IPS-18c (cell line): ENCODE measurements at regions not wholly inside any gene's neighbourhood (a gene's known extent, or its start where the extent isn't known, plus 50 kb on each side); places are given as distances from the start of the nearest gene placed in this dataset.
"Not testable (repeated sequence)": the region's sequence is repeated elsewhere in the genome, so short reads cannot be mapped to it uniquely, and the experiment has no call there.

ENCODE experiments used
- H3K4me3 ChIP-seq: 2 replicates; pipeline ENCODE4 v1.7.0; 2013; ENCODE audit warnings: low read depth, mild to moderate bottlenecking, low read length, moderate library complexity; ENCODE audit not compliant: insufficient read depth
- H3K9me3 ChIP-seq: one replicate; pipeline ENCODE4 v1.6.1; 2013; ENCODE audit warnings: mild to moderate bottlenecking, low read length, moderate library complexity; ENCODE audit not compliant: control insufficient read depth, insufficient read depth

DNA sequence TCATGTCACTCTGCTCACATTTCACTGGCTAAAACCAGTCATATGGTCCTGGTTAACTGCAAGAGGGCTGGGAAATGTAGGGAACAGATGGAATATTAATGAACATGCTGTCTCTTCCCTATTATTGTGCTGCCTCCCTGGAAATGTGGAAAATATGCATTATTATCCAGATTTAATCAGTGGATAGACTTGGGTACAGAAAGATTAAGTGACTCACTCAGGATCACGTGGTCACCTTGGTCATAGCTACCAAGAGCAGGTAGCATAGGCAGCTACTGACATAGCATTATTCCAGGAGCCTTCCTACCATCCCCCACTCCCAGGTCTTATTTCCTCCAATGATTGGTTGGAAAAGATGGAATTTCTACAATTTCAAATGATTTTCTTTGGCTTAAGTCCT lies 141.1 kb downstream of the HRH4 start:
- H3K9me3 ChIP-seq = no peaks in the 10 kb centered on the region
- no peak overlapping the region for H3K4me3 ChIP-seq

DNA sequence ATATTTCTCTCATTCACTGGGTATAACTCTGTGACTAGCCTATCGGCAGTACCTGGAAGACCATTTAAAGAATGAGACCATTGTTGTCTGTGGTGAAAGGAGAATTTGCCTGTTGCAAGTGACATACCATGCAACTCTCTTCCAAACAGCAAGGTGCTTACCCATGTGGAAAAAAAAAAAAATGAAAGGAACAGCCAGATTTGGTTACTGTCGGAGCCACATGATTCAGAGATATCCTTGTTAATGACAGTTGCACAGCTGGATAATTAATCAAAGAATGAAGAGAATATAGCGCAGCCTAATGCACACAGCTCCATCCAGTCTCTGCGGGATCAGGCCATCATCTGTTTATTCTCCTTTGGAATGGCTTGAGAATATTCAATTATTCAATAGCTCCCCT lies 141.8 kb downstream of the HRH4 start:
- Histone ChIP-seq H3K9me3 (no peaks in the 10 kb centered on the region), H3K4me3 (no peak overlapping the region)

DNA sequence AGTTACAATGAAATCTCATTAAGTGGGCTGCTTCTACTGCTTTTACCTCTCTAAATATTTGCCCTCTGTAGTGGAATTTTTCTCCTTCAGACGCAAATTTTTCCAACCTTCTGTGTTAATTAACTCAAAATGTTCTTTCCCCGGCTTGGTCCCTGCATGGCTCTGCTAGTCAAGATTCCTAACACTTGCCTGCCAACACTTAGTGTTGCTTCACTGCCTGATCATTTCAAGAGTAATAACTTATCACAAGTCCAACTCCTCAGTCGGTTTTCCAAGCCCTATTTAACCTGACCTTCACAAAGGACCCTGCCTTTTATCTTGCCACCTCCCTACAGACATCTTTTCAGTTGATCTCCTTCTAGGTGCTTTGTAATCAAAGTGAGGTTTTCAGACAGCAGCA lies 142.7 kb downstream of the HRH4 start:
- no peaks in the 10 kb centered on the region for H3K9me3 ChIP-seq
- H3K4me3 ChIP-seq = no peak overlapping the region

DNA sequence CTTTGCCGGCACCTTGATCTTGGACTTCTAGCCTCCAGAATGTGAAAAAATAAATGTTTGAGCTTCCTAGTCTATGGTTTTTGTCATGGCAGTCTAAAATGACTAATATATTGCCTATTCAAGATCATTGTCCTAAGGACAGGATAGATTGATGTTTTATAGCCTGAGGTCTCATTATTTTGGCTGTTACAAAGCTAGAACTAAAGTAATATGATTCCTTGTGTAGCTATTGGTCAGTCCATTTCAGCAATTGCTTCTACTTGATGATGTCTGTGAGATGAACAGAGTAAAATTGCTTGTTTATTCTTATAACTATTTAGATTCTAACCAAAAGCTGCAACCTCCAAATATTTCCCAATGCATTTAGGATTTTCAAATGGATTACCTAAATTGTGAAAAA lies 145.0 kb downstream of the HRH4 start:
- Histone ChIP-seq H3K4me3 (no peak overlapping the region), H3K9me3 (no peaks in the 10 kb centered on the region)

DNA sequence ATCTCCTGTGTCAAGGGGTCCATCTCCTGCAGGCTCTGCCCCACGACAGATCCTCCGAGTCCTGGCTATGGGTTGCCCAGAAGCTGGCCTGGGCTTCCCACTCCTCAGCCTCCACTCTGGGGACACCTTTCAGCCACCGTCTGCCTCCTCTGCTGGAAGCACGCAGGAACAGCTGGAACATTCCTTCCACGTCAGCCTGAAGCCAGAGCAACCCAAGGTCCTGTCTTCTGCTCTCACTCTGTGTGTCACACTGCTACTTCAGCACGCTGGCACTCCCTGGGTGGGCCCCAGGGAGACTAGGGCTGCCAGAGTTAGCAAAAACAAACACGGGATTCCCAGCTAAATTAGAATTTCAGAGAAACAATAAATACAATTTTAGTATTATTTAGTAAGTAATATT lies 148.8 kb downstream of the HRH4 start:
- no peaks in the 10 kb centered on the region for H3K9me3 ChIP-seq
- no peak overlapping the region for H3K4me3 ChIP-seq

DNA sequence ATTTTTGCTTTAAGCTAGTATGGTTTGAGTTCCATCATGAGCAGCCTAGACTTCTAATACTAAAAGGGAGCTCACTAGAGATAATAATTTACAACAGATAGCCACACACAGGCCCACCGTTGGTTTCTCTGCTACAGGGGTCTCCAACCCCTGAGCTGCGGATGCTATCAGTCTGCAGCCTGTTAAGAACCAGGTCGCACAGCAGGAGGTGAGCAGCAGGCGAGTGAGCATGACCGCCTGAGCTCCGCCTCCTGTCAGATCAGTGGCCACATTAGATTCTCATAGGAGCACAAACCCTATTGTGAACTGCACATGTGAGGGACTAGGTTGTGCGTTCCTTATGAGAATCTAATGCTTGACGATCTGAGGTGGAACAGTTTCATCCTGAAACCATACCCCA lies 150.6 kb downstream of the HRH4 start:
- H3K4me3 ChIP-seq = no peak overlapping the region
- no peaks in the 10 kb centered on the region for H3K9me3 ChIP-seq

DNA sequence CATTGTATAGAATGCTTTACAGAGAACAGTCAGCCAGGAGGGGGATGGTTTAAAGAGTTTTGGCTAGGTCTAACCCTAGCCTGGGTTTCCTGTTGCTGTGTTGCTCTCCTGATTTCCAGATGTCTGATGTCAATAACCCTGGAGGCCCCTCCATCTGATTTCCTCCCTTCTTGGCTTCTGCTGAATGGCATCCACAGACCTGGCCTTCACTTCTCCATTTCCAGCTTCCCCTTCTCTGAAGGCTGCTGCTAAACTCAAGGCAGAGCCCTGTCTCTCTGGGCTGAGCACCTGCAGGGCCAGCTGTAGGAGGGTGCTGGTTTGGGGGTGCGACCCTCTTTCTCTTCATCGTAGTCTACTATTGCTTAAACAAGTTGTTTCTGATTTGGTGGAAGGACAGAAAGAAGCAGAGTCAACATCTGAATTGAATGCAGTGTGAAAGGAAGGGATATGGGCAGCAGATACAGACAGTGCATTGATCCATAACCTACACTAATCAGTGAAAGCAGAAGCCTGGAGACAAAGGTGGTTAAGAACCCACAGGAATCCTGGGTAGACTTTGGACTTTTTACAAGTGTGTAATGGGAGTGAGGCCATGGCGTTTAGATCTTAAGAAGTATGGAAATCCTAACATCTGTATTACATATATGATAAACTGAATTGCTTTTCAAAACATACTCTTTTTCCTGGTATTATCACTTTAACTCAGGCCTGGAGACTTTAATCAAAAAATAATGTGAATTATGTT lies 153.6 kb downstream of the HRH4 start:
- H3K9me3 ChIP-seq = peaks cover 2% of the 10 kb centered on the region
- H3K4me3 ChIP-seq = no peak overlapping the region

DNA sequence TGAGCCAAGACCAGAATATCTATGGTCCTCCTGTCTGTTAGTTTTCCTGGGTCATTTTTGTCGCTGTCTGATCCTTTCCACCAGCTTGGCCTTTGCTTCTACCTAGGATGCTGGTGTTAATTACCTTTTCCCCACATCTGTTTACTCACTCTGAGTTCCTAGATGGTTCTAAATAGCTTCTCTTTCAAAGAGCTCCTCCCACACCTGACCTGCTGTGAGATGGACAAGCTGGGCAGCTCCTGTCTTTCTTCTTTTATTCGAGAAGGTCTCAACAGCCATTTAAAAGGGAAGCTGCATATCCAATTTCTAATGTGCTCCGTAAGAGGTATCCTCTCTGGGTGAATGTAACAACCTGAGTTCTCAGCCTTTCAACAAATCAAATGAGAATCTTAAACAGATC lies 156.2 kb downstream of the HRH4 start:
- Histone ChIP-seq H3K4me3 (no peak overlapping the region), H3K9me3 (peaks cover 2% of the 10 kb centered on the region)

DNA sequence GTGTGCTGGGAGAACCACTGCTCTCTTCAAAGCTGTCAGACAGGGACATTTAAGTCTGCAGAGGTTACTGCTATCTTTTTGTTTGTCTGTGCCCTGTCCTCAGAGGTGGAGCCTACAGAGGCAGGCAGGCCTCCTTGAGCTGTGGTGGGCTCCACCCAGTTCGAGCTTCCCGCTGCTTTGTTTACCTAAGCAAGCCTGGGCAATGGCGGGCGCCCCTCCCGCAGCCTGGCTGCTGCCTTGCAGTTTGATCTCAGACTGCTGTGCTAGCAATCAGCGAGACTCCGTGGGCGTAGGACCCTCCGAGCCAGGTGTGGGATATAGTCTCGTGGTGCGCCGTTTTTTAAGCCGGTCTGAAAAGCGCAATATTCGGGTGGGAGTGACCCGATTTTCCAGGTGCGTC lies 164.0 kb downstream of the HRH4 start:
- H3K9me3 ChIP-seq, H3K4me3 ChIP-seq: not testable (repeated sequence)

DNA sequence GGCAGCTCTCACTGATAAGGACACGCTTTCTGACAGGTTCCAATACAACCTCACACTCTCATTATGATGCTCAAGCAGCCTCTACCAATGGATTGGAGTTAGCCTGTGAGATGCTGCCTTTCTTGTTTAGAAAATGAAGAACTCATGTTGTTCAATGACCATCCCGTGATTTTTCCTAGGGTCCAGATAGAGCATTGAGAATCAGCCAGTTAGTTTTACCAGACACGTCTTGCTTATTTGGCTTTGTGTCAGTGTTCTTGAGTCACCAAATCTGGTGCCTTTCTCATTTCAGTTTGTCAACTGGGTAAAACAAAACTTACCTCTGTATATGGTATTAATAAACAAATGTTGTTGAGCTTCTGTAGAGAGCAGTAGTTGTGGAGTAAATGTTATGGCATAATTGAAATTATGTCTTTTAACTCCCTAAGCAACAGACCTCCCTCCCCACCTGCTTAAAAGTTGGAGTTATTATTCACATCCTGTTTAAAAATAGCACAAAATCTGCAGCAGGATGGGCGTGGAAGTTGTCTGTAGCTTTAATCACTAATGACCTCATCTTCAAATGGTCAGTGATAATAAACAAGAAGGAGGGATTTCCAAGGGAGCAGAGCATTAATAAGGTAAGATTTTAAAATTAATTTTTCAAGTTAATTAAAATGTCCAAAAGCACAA lies 167.3 kb downstream of the HRH4 start:
- no peaks in the 10 kb centered on the region for H3K9me3 ChIP-seq
- no peak overlapping the region for H3K4me3 ChIP-seq

DNA sequence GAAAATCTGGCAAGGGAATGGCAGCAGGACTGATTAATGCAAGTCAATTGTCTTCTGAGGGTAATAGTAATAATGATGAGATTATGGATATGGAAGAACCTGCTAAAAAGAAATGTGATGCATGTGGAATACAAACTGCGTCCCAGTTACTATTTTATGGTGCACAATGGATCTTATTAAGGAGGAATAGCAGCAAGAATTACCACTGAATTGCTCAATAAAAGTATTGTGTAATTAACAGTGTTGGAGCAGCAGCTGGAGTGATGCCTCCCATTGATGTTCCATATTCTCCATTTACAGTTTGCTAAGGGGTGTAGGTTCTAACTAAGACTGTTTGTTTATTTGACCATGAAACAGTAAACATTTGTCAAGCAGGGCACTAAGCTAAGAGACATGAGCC lies 167.9 kb downstream of the HRH4 start:
- no peaks in the 10 kb centered on the region for H3K9me3 ChIP-seq
- no peak overlapping the region for H3K4me3 ChIP-seq

DNA sequence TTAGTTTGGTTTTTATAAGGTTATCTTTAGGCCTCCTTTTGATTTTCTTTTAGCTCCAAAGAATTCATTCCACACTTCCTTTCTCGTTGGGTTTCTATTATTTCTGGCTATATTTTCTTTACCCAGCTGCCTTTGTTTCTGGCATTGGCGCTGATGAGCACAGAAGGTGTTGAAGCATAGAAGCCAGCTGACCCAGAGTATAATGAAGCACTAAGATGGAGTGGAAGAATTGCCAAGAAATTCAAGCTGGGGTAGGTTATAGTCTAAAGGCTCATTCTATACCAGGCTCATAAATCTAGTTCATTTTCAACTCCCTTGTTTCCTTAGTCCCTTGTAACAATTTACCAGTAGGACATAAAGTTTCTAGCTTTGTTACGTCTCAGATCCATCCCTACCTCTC lies 169.5 kb downstream of the HRH4 start:
- Histone ChIP-seq H3K9me3 (no peaks in the 10 kb centered on the region), H3K4me3 (no peak overlapping the region)

DNA sequence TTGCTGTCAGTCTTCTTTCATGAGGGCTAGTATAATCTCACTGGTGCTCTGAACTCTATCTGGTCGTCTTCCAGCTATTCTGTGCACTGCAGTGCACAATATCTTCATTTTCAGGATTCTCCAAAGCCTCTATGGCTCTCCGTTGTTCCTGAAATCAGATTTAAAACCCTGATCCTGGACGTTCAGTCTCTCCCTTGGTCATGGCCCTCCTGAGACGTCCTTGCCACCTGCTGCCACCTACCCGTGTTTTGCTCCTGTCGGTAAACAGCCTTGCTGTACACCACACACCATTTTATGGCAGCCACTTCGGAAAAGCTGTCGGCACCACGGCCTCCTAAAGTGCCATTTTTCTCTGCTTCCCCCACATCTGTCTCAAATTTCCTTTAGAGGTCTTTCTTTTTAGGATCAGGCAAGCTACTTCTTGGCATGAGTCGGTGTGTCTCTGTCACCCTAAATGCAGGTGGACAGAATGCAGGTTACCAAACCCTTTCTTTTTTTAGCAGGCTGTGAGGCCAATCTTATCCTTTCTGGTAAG lies 170.0 kb downstream of the HRH4 start:
- Histone ChIP-seq H3K9me3 (no peaks in the 10 kb centered on the region), H3K4me3 (no peak overlapping the region)

DNA sequence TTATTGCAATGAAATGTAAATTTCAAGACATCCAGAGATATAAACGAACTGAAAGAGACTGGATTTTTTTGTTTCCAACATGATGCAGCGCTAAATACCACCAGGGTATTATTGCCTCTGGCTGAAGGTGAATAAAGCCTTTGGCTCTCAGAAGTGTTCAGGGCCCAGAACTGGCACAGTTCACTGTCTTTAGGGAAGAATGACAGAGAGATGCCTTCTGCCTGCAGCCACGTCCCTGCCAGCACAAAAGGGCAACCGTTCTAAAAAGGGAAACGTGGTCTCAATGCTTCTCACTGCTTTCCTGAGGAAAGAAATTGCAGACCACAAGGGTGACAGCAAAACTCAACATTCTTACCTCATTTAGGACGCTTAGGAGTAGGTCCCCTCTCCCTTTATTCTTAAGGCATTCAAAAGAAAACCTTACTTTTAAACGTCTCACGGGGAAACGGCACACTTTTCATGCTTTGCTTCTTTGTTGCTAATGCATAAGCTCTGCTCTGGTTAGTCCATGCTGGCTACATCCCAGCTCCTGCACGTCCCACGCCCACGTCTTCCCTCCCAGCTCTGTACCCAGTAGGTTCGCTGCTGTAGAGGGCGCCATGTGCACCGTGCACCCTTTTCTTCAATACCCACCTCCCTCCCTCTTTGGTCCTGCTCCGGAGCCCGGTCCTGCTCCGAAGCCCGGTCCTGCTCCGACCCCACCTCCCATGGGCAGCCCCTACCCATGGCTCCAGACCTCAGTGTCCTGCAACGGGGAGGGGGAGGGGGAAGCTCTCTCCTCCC lies 171.0 kb downstream of the HRH4 start:
- Histone ChIP-seq H3K9me3 (no peaks in the 10 kb centered on the region), H3K4me3 (peak overlapping the region; percentile 20; the same call in 1 of the 2 replicates)

DNA sequence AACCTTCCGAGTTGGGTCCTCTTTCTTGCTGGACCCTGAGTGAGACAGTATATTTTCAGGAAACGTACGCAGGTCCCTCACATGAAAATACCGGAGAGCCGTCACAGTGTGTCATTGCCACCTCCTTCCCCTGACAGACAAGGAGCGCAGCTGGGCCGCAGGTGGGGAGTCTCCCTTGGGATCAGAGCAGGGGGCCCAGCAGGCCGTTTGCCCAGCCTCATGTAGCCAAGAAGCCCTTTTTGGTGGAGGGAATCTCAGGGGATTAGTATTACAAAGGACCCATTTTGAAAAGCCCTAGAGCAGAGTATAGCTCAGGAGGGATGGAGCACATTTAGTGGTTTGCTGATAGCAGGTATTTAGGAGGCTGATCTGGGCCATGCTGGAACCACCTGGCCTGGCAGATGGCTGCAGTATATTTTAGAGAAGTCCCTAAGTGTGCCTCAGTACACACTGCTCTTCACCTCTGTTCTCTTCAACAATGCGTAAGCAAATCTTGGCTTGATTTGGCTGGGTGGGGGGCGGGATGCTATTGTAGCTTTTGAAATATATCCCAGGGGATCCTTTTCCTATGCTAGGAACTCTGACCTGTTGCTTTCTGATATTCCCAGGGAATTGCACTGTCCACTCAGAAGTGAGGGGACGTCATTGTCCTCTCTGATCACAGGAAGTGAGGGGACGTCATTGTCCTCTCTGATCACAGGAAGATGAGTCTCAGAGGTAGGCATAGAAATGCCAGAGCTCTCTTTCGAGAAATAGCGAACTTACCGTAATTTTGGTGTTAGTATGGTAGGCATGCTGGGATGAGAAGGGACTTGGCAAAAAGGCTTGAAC lies 171.9 kb downstream of the HRH4 start:
- Histone ChIP-seq H3K4me3 (peak overlapping the region; percentile 15; the same call in 1 of the 2 replicates), H3K9me3 (no peaks in the 10 kb centered on the region)

DNA sequence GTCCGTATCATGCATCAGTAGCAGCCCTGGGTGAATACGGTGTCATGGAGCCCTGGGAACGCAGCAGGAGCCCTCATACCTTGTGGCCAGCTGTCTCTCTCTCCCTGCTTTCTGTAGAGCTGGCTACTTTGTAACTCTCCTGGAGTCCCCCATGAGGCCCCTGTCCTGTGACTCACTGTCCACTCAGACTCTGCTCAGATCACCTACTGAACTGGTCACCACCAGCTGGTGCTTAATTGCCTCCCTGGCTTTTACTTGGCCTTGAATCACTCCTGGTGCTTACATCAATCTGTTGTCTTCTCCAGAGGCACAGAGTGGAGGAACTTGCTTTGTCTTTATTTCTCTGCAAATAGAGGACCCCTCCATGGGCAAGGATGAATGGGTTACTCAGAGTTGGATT lies 172.7 kb downstream of the HRH4 start:
- Histone ChIP-seq H3K9me3 (no peaks in the 10 kb centered on the region), H3K4me3 (no peak overlapping the region)

DNA sequence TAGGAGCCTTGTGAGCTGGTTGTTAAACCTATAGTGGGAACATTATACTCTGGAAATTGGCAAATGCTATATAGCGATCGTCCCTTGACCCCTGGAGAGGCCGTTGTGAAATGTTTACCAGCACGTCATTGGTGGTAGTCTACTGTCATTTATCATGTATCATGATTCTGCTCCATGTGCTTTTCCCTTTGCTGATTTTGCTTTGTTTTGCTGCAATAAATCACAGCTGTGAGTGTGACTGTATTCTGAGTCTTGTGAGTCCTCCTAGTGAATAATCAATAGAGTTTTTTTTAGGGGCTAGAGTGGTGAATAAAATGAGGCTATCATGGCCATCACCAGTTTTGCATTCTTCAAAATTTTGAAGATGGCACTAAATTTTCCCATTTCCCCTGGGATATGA lies 189.1 kb downstream of the HRH4 start:
- H3K9me3 ChIP-seq = peaks cover 4% of the 10 kb centered on the region
- H3K4me3 ChIP-seq = no peak overlapping the region
